IPS-18a (cell line): ENCODE measurements at regions not wholly inside any gene's neighbourhood (a gene's known extent, or its start where the extent isn't known, plus 50 kb on each side); places are given as distances from the start of the nearest gene placed in this dataset.
"Not testable (repeated sequence)": the region's sequence is repeated elsewhere in the genome, so short reads cannot be mapped to it uniquely, and the experiment has no call there.

Source experiments
- H3K27ac ChIP-seq: one replicate; pipeline ENCODE4 v1.5.1; 2013; ENCODE audit warnings: low read length
- H3K27me3 ChIP-seq: one replicate; pipeline ENCODE4 v1.6.1; 2013; ENCODE audit warnings: mild to moderate bottlenecking, low read length; ENCODE audit not compliant: control insufficient read depth, insufficient read depth
- H3K36me3 ChIP-seq: one replicate; pipeline ENCODE4 v1.6.1; 2013; ENCODE audit warnings: low read depth, low read length; ENCODE audit not compliant: control insufficient read depth
- H3K4me1 ChIP-seq: one replicate; pipeline ENCODE4 v1.6.1; 2013; ENCODE audit warnings: low read depth, low read length; ENCODE audit not compliant: control insufficient read depth
- H3K4me3 ChIP-seq: one replicate; pipeline ENCODE4 v1.5.1; 2013; ENCODE audit warnings: low read length
- H3K9ac ChIP-seq: one replicate; pipeline ENCODE4 v1.6.1; 2013; ENCODE audit warnings: mild to moderate bottlenecking, low read length, moderate library complexity
- H3K9me3 ChIP-seq: one replicate; pipeline ENCODE4 v1.6.1; 2013; ENCODE audit warnings: low read depth, low read length; ENCODE audit not compliant: control insufficient read depth

GRCh38 chr2:77734662-77735340, 212.6 kb upstream of the LRRTM4 start:
- H3K27me3 ChIP-seq, H3K4me3 ChIP-seq, H3K27ac ChIP-seq, H3K4me1 ChIP-seq, H3K9me3 ChIP-seq, H3K9ac ChIP-seq, H3K36me3 ChIP-seq: not testable (repeated sequence)

GRCh38 chr2:77737236-77737635, 215.1 kb upstream of the LRRTM4 start:
- Histone ChIP-seq H3K27ac (no peak overlapping the region), H3K9ac (no peak overlapping the region), H3K4me3 (no peak overlapping the region), H3K4me1 (no peaks in the 10 kb centered on the region), H3K27me3 (no peaks in the 10 kb centered on the region), H3K9me3 (no peaks in the 10 kb centered on the region), H3K36me3 (no peaks in the 10 kb centered on the region)

- H3K4me3 ChIP-seq = no peak overlapping the region
- H3K4me1 ChIP-seq = no peaks in the 10 kb centered on the region
- H3K9ac ChIP-seq = no peak overlapping the region
- no peak overlapping the region for H3K27ac ChIP-seq
- no peaks in the 10 kb centered on the region for H3K36me3 ChIP-seq
- no peaks in the 10 kb centered on the region for H3K27me3 ChIP-seq
- H3K9me3 ChIP-seq = no peaks in the 10 kb centered on the region
These were observed 224.6 kb upstream of the LRRTM4 start for GRCh38 chr2:77746780-77747179.

GRCh38 chr2:77753710-77754345, 231.7 kb upstream of the LRRTM4 start:
- not testable (repeated sequence) for H3K36me3 ChIP-seq, H3K27ac ChIP-seq, H3K9me3 ChIP-seq, H3K4me1 ChIP-seq, H3K27me3 ChIP-seq
- H3K4me3 ChIP-seq = peak overlapping the region; percentile 61
- H3K9ac ChIP-seq = peak overlapping the region; percentile 28

- no peak overlapping the region for H3K9ac ChIP-seq
- H3K27ac ChIP-seq = no peak overlapping the region
- H3K27me3 ChIP-seq = no peaks in the 10 kb centered on the region
- no peaks in the 10 kb centered on the region for H3K9me3 ChIP-seq
- no peaks in the 10 kb centered on the region for H3K4me1 ChIP-seq
- no peaks in the 10 kb centered on the region for H3K36me3 ChIP-seq
- H3K4me3 ChIP-seq = no peak overlapping the region
These were observed 245.4 kb upstream of the LRRTM4 start for GRCh38 chr2:77767388-77768076.

- no peaks in the 10 kb centered on the region for H3K36me3 ChIP-seq
- no peaks in the 10 kb centered on the region for H3K9me3 ChIP-seq
- no peak overlapping the region for H3K27ac ChIP-seq
- no peaks in the 10 kb centered on the region for H3K27me3 ChIP-seq
- no peaks in the 10 kb centered on the region for H3K4me1 ChIP-seq
- no peak overlapping the region for H3K4me3 ChIP-seq
- no peak overlapping the region for H3K9ac ChIP-seq
These were observed 246.3 kb upstream of the LRRTM4 start for GRCh38 chr2:77768508-77768907.

- Histone ChIP-seq H3K9ac (no peak overlapping the region), H3K4me3 (no peak overlapping the region), H3K27ac (no peak overlapping the region), H3K4me1 (no peaks in the 10 kb centered on the region), H3K36me3 (no peaks in the 10 kb centered on the region), H3K27me3 (no peaks in the 10 kb centered on the region), H3K9me3 (no peaks in the 10 kb centered on the region)
These were observed 256.7 kb upstream of the LRRTM4 start for GRCh38 chr2:77778917-77779316.

GRCh38 chr2:77793500-77793899, 271.3 kb upstream of the LRRTM4 start:
- H3K4me3 ChIP-seq, H3K9me3 ChIP-seq, H3K27me3 ChIP-seq, H3K27ac ChIP-seq, H3K36me3 ChIP-seq, H3K4me1 ChIP-seq, H3K9ac ChIP-seq: not testable (repeated sequence)

GRCh38 chr2:77796397-77796796, 274.2 kb upstream of the LRRTM4 start:
- Histone ChIP-seq H3K27ac (no peak overlapping the region), H3K36me3 (no peaks in the 10 kb centered on the region), H3K9ac (no peak overlapping the region), H3K9me3 (no peaks in the 10 kb centered on the region), H3K4me1 (peaks cover 4% of the 10 kb centered on the region), H3K27me3 (no peaks in the 10 kb centered on the region), H3K4me3 (no peak overlapping the region)

- H3K4me3 ChIP-seq = no peak overlapping the region
- no peaks in the 10 kb centered on the region for H3K9me3 ChIP-seq
- H3K27ac ChIP-seq = no peak overlapping the region
- H3K27me3 ChIP-seq = no peaks in the 10 kb centered on the region
- H3K36me3 ChIP-seq = no peaks in the 10 kb centered on the region
- peaks cover 4% of the 10 kb centered on the region for H3K4me1 ChIP-seq
- H3K9ac ChIP-seq = no peak overlapping the region
These were observed 274.9 kb upstream of the LRRTM4 start for GRCh38 chr2:77797088-77797487.

GRCh38 chr2:77800410-77800809, 278.2 kb upstream of the LRRTM4 start:
- H3K4me3 ChIP-seq = no peak overlapping the region
- H3K4me1 ChIP-seq = peaks cover 4% of the 10 kb centered on the region
- H3K36me3 ChIP-seq = no peaks in the 10 kb centered on the region
- H3K27me3 ChIP-seq = no peaks in the 10 kb centered on the region
- no peak overlapping the region for H3K27ac ChIP-seq
- no peaks in the 10 kb centered on the region for H3K9me3 ChIP-seq
- H3K9ac ChIP-seq = no peak overlapping the region
